ENCODE measurements at regions not wholly inside any gene's neighbourhood (a gene's known extent, or its start where the extent isn't known, plus 50 kb on each side); places are given as distances from the start of the nearest gene placed in this dataset.

GRCh38 chr13:105660561-105660960 lies 874.9 kb downstream of the EFNB2 start:
- ChIA-PET CTCF (ENCODE audit: unreplicated experiment) (no interaction called here), POLR2A (no interaction called here)
- Histone ChIP-seq H3K4me3 (ENCODE audit: low read depth, low read length, poor library complexity, severe bottlenecking) (no peak overlapping the region), H4K20me1 (ENCODE audit: insufficient read depth, low read length) (no peaks in the 10 kb centered on the region), H3K27ac (ENCODE audit: low read depth, low read length, poor library complexity, severe bottlenecking) (no peak overlapping the region), H3K9me3 (ENCODE audit: low read length) (no peaks in the 10 kb centered on the region), H3K79me2 (ENCODE audit: insufficient read depth, low read depth, low read length) (no peaks in the 10 kb centered on the region), H3K36me3 (ENCODE audit: insufficient read depth, low read length) (no peaks in the 10 kb centered on the region), H3K9me2 (ENCODE audit: insufficient read depth, low read length) (no peaks in the 10 kb centered on the region), H3K4me1 (ENCODE audit: insufficient read depth, low read length, poor library complexity, severe bottlenecking) (no peaks in the 10 kb centered on the region), H2AFZ (ENCODE audit: low read length) (no peak overlapping the region), H3K4me2 (ENCODE audit: low read length) (no peak overlapping the region)
- no peak for DNase-seq (ENCODE audit: low spot score)
- intact Hi-C loops (cut with micrococcal nuclease; ENCODE audit: unreplicated experiment) = no loop called here
- no TSS peak for BruUV-seq (replicated peaks)
- TF ChIP-seq EZH2phosphoT487 (IDR thresholded peaks at IDR 0.05; ENCODE audit: borderline replicate concordance, low read depth, low read length) = no peak
- TF ChIP-seq CTCF (conservative IDR thresholded peaks at IDR 0.05; ENCODE audit: low read length) = no peak

- no peaks in the 10 kb centered on the region for H4K20me1 ChIP-seq (ENCODE audit: insufficient read depth, low read length)
- no peaks in the 10 kb centered on the region for H3K36me3 ChIP-seq (ENCODE audit: insufficient read depth, low read length)
- no peak overlapping the region for H2AFZ ChIP-seq (ENCODE audit: low read length)
- TF ChIP-seq CTCF (conservative IDR thresholded peaks at IDR 0.05; ENCODE audit: low read length) = no peak
- TF ChIP-seq EZH2phosphoT487 (IDR thresholded peaks at IDR 0.05; ENCODE audit: borderline replicate concordance, low read depth, low read length) = no peak
- H3K4me2 ChIP-seq (ENCODE audit: low read length) = no peak overlapping the region
- no TSS peak for BruUV-seq (replicated peaks)
- DNase-seq (ENCODE audit: low spot score) = no peak
- H3K27ac ChIP-seq (ENCODE audit: low read depth, low read length, poor library complexity, severe bottlenecking) = no peak overlapping the region
- ChIA-PET POLR2A (interaction anchor here (0.7 kb wide), 1 partner anchor 69 kb away, joined by 3 read pairs; no protein-coding TSS in a partner anchor), CTCF (ENCODE audit: unreplicated experiment) (no interaction called here)
- no peaks in the 10 kb centered on the region for H3K79me2 ChIP-seq (ENCODE audit: insufficient read depth, low read depth, low read length)
- no peaks in the 10 kb centered on the region for H3K9me3 ChIP-seq (ENCODE audit: low read length)
- intact Hi-C loops (cut with micrococcal nuclease; ENCODE audit: unreplicated experiment) = no loop called here
- no peaks in the 10 kb centered on the region for H3K4me1 ChIP-seq (ENCODE audit: insufficient read depth, low read length, poor library complexity, severe bottlenecking)
- H3K9me2 ChIP-seq (ENCODE audit: insufficient read depth, low read length) = no peaks in the 10 kb centered on the region
- no peak overlapping the region for H3K4me3 ChIP-seq (ENCODE audit: low read depth, low read length, poor library complexity, severe bottlenecking)
These were observed 877.0 kb downstream of the EFNB2 start for GRCh38 chr13:105658431-105658830.

- BruUV-seq (replicated peaks) = no TSS peak
- POLR2A ChIA-PET = no interaction called here
These were observed 880.4 kb downstream of the EFNB2 start for GRCh38 chr13:105655046-105655445.

More at GRCh38 chr13:105655046-105655445, 880.4 kb downstream of the EFNB2 start:
- no peaks in the 10 kb centered on the region for H3K4me1 ChIP-seq (ENCODE audit: insufficient read depth, low read length, poor library complexity, severe bottlenecking)
- no peaks in the 10 kb centered on the region for H4K20me1 ChIP-seq (ENCODE audit: insufficient read depth, low read length)
- no peaks in the 10 kb centered on the region for H3K9me2 ChIP-seq (ENCODE audit: insufficient read depth, low read length)
- H3K4me3 ChIP-seq (ENCODE audit: low read depth, low read length, poor library complexity, severe bottlenecking) = no peak overlapping the region
- H3K4me2 ChIP-seq (ENCODE audit: low read length) = no peak overlapping the region
- no peaks in the 10 kb centered on the region for H3K9me3 ChIP-seq (ENCODE audit: low read length)
- H3K79me2 ChIP-seq (ENCODE audit: insufficient read depth, low read depth, low read length) = no peaks in the 10 kb centered on the region
- no peaks in the 10 kb centered on the region for H3K36me3 ChIP-seq (ENCODE audit: insufficient read depth, low read length)
- H2AFZ ChIP-seq (ENCODE audit: low read length) = no peak overlapping the region
- intact Hi-C loops (cut with micrococcal nuclease; ENCODE audit: unreplicated experiment) = no loop called here
- TF ChIP-seq CTCF (conservative IDR thresholded peaks at IDR 0.05; ENCODE audit: low read length) = no peak
- no peak for TF ChIP-seq EZH2phosphoT487 (IDR thresholded peaks at IDR 0.05; ENCODE audit: borderline replicate concordance, low read depth, low read length)
- H3K27ac ChIP-seq (ENCODE audit: low read depth, low read length, poor library complexity, severe bottlenecking) = no peak overlapping the region
- DNase-seq (ENCODE audit: low spot score) = no peak
- CTCF ChIA-PET (ENCODE audit: unreplicated experiment) = no interaction called here

Measured in OCI-LY7 (cell line).